Transverse colon (tissue), 4 donors: ENCODE measurements at regions not wholly inside any gene's neighbourhood (a gene's known extent, or its start where the extent isn't known, plus 50 kb on each side); places are given as distances from the start of the nearest gene placed in this dataset.

Experiments
- DNase-seq: peaks from one replicate; pipeline ENCODE4 v3.0.0-alpha.2; 2019
- H3K27ac ChIP-seq, 4 donors: fragments of 200-600 bp; sonication (generic); 2 replicates each; pipeline ENCODE4 v1.5.1; 2016 to 2018; ENCODE audit warnings: inconsistent platforms in 4 of 4
- H3K27me3 ChIP-seq: fragments of 200-600 bp; sonication (generic); 2 replicates; pipeline ENCODE4 v1.5.1; 2017; ENCODE audit warnings: inconsistent platforms
- H3K36me3 ChIP-seq, 4 donors: fragments of 200-600 bp; sonication (generic); 2 replicates each; pipeline ENCODE4 v1.5.1; 2017 to 2019; ENCODE audit warnings: inconsistent platforms in 4 of 4
- H3K4me1 ChIP-seq, 4 donors: fragments of 200-600 bp; sonication (generic); 2 replicates each; pipeline ENCODE4 v1.5.1; 2017 to 2020; ENCODE audit warnings: inconsistent platforms in 4 of 4
- H3K4me3 ChIP-seq, 4 donors: fragments of 200-600 bp; sonication (generic); 1 replicate in 1 of 4; 2 replicates in 3 of 4; pipeline versions ENCODE4 v1.5.1 to v1.6.1; 2017 to 2019; ENCODE audit warnings: inconsistent platforms in 4 of 4
- H3K9me3 ChIP-seq, 2 donors: fragments of 200-600 bp; sonication (generic); 2 replicates each; pipeline ENCODE4 v1.5.1; 2017 to 2019; ENCODE audit warnings: inconsistent platforms in 2 of 2
- CTCF ChIP-seq, 5 experiments: fragments of 200-600 bp in 3 of 5; fragments of 450-650 bp in 2 of 5; sonication (generic) in 3 of 5; IDR thresholded peaks; 1 replicate in 2 of 5; 2 replicates in 3 of 5; pipeline ENCODE4 v1.5.1; 2016 to 2017; ENCODE audit warnings: antibody characterized with exemption in 5 of 5, inconsistent platforms in 3 of 5, mild to moderate bottlenecking in 2 of 5, moderate library complexity in 1 of 5
- EP300 ChIP-seq: sonication (generic); formaldehyde crosslinking; IDR thresholded peaks from one replicate; pipeline ENCODE4 v1.6.1; 2017; ENCODE audit warnings: antibody characterized with exemption, low read depth
- POLR2A ChIP-seq: fragments of 450-650 bp; IDR thresholded peaks from one replicate; pipeline ENCODE4 v1.6.1; 2016; ENCODE audit warnings: antibody characterized with exemption, mild to moderate bottlenecking, moderate library complexity
- POLR2AphosphoS5 ChIP-seq, 3 donors: sonication (generic); formaldehyde crosslinking; IDR thresholded peaks; one replicate each; pipeline ENCODE4 v1.6.1; 2016; ENCODE audit warnings: antibody characterized with exemption in 3 of 3
- WGBS, 2 donors: methylation state at CpG; one replicate each; pipeline ENCODE4 v1.1.5; 2018; ENCODE audit warnings: low coverage in 1 of 2; 5-methylcytosine and 5-hydroxymethylcytosine counted together
- in situ Hi-C, 4 donors: fragments of 200-750 bp; cut with MboI; loops; one replicate each; pipeline versions ENCODE4 v1.15.0 to v1.15.1; 2017; ENCODE audit warnings: low sequenced_read_pairs in 3 of 4, low pct_ligation_motif_present in 1 of 4, low pct_unique_long_range_greater_than_20kb in 1 of 4
- intact Hi-C: fragments of 100-400 bp; cut with DNase I; formaldehyde crosslinking; loops from one replicate; pipeline ENCODE4 v1.15.1; 2023; ENCODE audit warnings: low total_unique reads

GRCh38 chr3:87088430-87088992, 97.6 kb upstream of the VGLL3 start:
- no peaks in the 10 kb centered on the region for H3K36me3 ChIP-seq
- intact Hi-C loops (loop anchor here (2.0 to 10.0 kb wide), 2 partner anchors 78 to 314 kb away; no protein-coding TSS in a partner anchor), in situ Hi-C loops (loop anchor here in 3 of 4 donors (10.0 to 25.0 kb wide), 2 partner anchors 124 to 301 kb away; no protein-coding TSS in a partner anchor)
- peaks cover 0 to 8% (median 2%) of the 10 kb centered on the region in 4 donors for H3K4me1 ChIP-seq
- peak overlapping the region; percentile 53 to 86 (median 72) for H3K27ac ChIP-seq
- no peak for DNase-seq
- no peak for TF ChIP-seq POLR2AphosphoS5 (IDR thresholded peaks at IDR 0.05)
- TF ChIP-seq CTCF (IDR thresholded peaks at IDR 0.05), result no peak
- no peak for TF ChIP-seq EP300
- no peak for TF ChIP-seq POLR2A
- H3K4me3 ChIP-seq, result peak overlapping the region; percentile 40 to 58 (median 44)
- WGBS, 2 donors, result 53 to 66% methylated on average over 6 to 15 of the region's 15 CpGs
- H3K9me3 ChIP-seq, result no peaks in the 10 kb centered on the region
- H3K27me3 ChIP-seq, result no peaks in the 10 kb centered on the region

GRCh38 chr3:87084868-87085267, 93.9 kb upstream of the VGLL3 start:
- intact Hi-C loops, result loop anchor here (10.0 kb wide), 1 partner anchor 310 kb away; no protein-coding TSS in a partner anchor
- WGBS, 2 donors, result 59 to 63% methylated on average over 5 of the region's 5 CpGs

GRCh38 chr3:87082796-87083440, 92.0 kb upstream of the VGLL3 start:
- Histone ChIP-seq H3K27me3 (no peaks in the 10 kb centered on the region), H3K9me3 (no peaks in the 10 kb centered on the region), H3K27ac (no peak overlapping the region), H3K4me1 (no peaks in the 10 kb centered on the region), H3K4me3 (no peak overlapping the region), H3K36me3 (no peaks in the 10 kb centered on the region)
- no peak for DNase-seq
- 15 to 30% methylated on average over 4 to 6 of the region's 6 CpGs for WGBS, 2 donors
- intact Hi-C loops, result loop anchor here (10.0 kb wide), 1 partner anchor 308 kb away; no protein-coding TSS in a partner anchor
- TF ChIP-seq CTCF (IDR thresholded peaks at IDR 0.05), result peak; percentile 18 to 48 (median 39)
- no peak for TF ChIP-seq POLR2AphosphoS5 (IDR thresholded peaks at IDR 0.05)
- in situ Hi-C loops, result loop anchor here in 3 of 4 donors (10.0 to 25.0 kb wide), 2 partner anchors 118 to 296 kb away; no protein-coding TSS in a partner anchor

More at GRCh38 chr3:87084868-87085267, 93.9 kb upstream of the VGLL3 start:
- TF ChIP-seq CTCF (IDR thresholded peaks at IDR 0.05) (no peak), POLR2AphosphoS5 (IDR thresholded peaks at IDR 0.05) (no peak), POLR2A (no peak)
- Histone ChIP-seq H3K4me1 (peaks cover 0 to 5% (median 2%) of the 10 kb centered on the region in 4 donors), H3K9me3 (no peaks in the 10 kb centered on the region), H3K27me3 (no peaks in the 10 kb centered on the region), H3K36me3 (no peaks in the 10 kb centered on the region), H3K4me3 (no peak overlapping the region), H3K27ac (no peak overlapping the region)
- in situ Hi-C loops, result loop anchor here in 3 of 4 donors (10.0 to 25.0 kb wide), 2 partner anchors 120 to 298 kb away; no protein-coding TSS in a partner anchor
- no peak for DNase-seq

- Histone ChIP-seq H3K27me3 (no peaks in the 10 kb centered on the region), H3K9me3 (no peaks in the 10 kb centered on the region), H3K4me1 (no peaks in the 10 kb centered on the region), H3K27ac (no peak overlapping the region), H3K4me3 (no peak overlapping the region), H3K36me3 (no peaks in the 10 kb centered on the region)
- no peak for TF ChIP-seq POLR2A
- TF ChIP-seq EP300, result no peak
- no peak for TF ChIP-seq POLR2AphosphoS5 (IDR thresholded peaks at IDR 0.05)
- no peak for TF ChIP-seq CTCF (IDR thresholded peaks at IDR 0.05)
- 94 to 100% methylated on average over 2 of the region's 2 CpGs for WGBS, 2 donors
- intact Hi-C loops, result no loop called here
- DNase-seq, result no peak
- in situ Hi-C loops, result loop anchor here in 3 of 4 donors (25.0 kb wide), 1 partner anchor 290 kb away; no protein-coding TSS in a partner anchor
These were observed 86.4 kb upstream of the VGLL3 start for GRCh38 chr3:87077355-87077754.
